HT-29 (cell line): ENCODE measurements at regions not wholly inside any gene's neighbourhood (a gene's known extent, or its start where the extent isn't known, plus 50 kb on each side); places are given as distances from the start of the nearest gene placed in this dataset.
A peak's percentile ranks its signal among the peaks of the same experiment; 100 is the strongest.
"Not testable (repeated sequence)": the region's sequence is repeated elsewhere in the genome, so short reads cannot be mapped to it uniquely, and the experiment has no call there.

Experiments used
- DNase-seq: peaks from one replicate; pipeline ENCODE4 v3.0.0-alpha.2; 2015; ENCODE audit warnings: low spot score

- DNase-seq, result no peak
Observed at GRCh38 chr5:165370794-165371193, 1865.4 kb downstream of the MAT2B start.

GRCh38 chr5:165375201-165375600 lies 1869.8 kb downstream of the MAT2B start:
- DNase-seq, result no peak

- no peak for DNase-seq
Observed at GRCh38 chr5:165393839-165394238, 1888.4 kb downstream of the MAT2B start.

- no peak for DNase-seq
Observed at GRCh38 chr5:165397516-165397915, 1892.1 kb downstream of the MAT2B start.

- no peak for DNase-seq
Observed at GRCh38 chr5:165400086-165400485, 1894.7 kb downstream of the MAT2B start.

GRCh38 chr5:165404917-165405316 lies 1899.5 kb downstream of the MAT2B start:
- DNase-seq, result no peak

- DNase-seq, result no peak
Observed at GRCh38 chr5:165405340-165405739, 1899.9 kb downstream of the MAT2B start.

GRCh38 chr5:165407352-165407751 lies 1901.9 kb downstream of the MAT2B start:
- DNase-seq, result no peak

- no peak for DNase-seq
Observed at GRCh38 chr5:165410476-165410875, 1905.1 kb downstream of the MAT2B start.

- not testable (repeated sequence) for DNase-seq
Observed at GRCh38 chr5:165411532-165411931, 1906.1 kb downstream of the MAT2B start.

GRCh38 chr5:165420493-165420892 lies 1915.1 kb downstream of the MAT2B start:
- DNase-seq, result no peak

GRCh38 chr5:165423697-165424299 lies 1918.4 kb downstream of the MAT2B start:
- DNase-seq, result no peak

GRCh38 chr5:165425594-165425993 lies 1920.2 kb downstream of the MAT2B start:
- DNase-seq, result no peak

- DNase-seq, result no peak
Observed at GRCh38 chr5:165448753-165449152, 1943.3 kb downstream of the MAT2B start.

GRCh38 chr5:165457859-165458481 lies 1952.6 kb downstream of the MAT2B start:
- DNase-seq, result peak; percentile 46

- DNase-seq, result no peak
Observed at GRCh38 chr5:165459232-165459631, 1953.8 kb downstream of the MAT2B start.

- no peak for DNase-seq
Observed at GRCh38 chr5:165460911-165461310, 1955.5 kb downstream of the MAT2B start.

- no peak for DNase-seq
Observed at GRCh38 chr5:165477546-165477945, 1972.1 kb downstream of the MAT2B start.

GRCh38 chr5:165495829-165496380 lies 1990.5 kb downstream of the MAT2B start:
- no peak for DNase-seq

- DNase-seq, result peak; percentile 62
Observed at GRCh38 chr5:165497707-165498106, 1992.3 kb downstream of the MAT2B start.

GRCh38 chr5:165502893-165503691 lies 1997.7 kb downstream of the MAT2B start:
- DNase-seq, result no peak

GRCh38 chr5:165504674-165505073 lies 1999.3 kb downstream of the MAT2B start:
- no peak for DNase-seq
